ENCODE measurements at regions not wholly inside any gene's neighbourhood (a gene's known extent, or its start where the extent isn't known, plus 50 kb on each side); places are given as distances from the start of the nearest gene placed in this dataset.

DNA sequence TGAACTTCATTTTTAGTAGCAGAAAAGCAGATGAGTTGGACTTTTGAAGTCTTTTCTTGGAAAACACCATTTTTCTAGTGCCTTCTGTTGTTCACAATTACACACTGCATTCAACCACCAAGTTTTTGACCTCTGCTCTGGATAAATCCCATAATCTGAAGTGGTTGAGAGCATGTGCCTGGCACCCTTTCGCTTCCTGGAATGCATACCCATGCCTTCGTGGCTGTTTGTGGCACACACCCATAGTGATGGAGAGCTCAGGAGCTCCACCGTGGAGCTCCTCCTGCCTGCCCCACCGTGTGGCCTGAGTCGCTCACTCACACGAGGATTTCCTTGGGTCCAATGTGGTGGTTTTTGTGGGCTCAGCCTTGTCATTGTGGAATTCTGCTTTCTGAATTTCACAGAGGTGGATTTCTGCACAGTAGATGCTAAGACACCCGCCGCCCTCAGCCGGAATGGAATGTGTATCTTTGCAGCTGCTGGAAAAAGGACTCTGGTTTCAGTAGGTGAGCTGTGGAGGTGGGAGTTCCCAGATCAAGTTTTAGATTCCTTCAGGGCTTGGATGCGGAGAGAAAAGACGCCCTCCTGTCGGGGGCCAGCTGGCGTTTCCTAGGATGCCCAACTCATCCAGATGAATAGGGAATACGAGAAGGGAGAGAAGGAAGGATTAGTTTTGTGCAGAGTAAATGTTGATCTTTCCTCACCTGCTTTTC, 500.4 kb downstream of the IRX1 start:
- TF ChIP-seq GATA2 (IDR thresholded peaks at IDR 0.05; ENCODE audit: low read depth, low read length) (no peak), GATA3 (IDR thresholded peaks at IDR 0.05; ENCODE audit: low read depth, low read length) (no peak)

DNA sequence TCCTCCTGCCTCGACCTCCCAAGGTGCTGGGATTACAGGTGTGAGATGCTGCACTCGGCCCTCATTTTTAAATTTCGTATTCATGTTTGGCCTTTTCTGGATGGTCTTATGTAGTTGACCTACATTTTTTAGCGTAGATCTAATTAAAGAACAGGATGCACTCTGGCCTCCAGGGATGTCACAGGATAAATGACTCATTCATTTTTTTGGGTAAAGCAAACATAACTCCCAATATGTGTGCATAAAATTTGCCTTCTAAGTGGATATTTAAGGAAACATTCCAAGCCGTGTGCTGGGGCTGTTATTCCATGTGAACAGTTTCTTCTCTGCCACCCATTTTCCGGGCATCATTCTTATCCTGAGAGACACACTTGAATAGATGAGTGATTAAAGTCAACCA, 501.6 kb downstream of the IRX1 start:
- TF ChIP-seq GATA2 (IDR thresholded peaks at IDR 0.05; ENCODE audit: low read depth, low read length) (no peak), GATA3 (IDR thresholded peaks at IDR 0.05; ENCODE audit: low read depth, low read length) (no peak)

DNA sequence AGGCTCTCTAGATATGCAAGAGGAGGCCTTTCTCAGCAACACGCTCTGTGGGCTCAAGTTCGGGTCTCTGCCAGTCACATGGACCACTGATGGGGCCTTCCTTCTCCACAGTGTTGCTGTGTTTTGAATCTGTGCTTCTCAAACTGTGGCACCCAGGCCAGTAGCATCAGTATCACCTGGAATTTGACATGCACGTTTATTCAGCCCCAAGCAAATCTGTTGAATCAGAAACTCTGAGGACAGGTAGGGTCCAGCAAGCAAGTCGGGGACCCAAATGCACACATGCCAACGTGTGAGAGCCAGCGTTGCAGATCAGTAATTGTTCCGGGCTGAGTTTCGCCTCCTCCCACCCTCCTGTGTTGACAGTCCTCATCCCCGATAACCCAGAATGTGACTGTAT, 502.6 kb downstream of the IRX1 start:
- TF ChIP-seq GATA3 (IDR thresholded peaks at IDR 0.05; ENCODE audit: low read depth, low read length) (no peak), GATA2 (IDR thresholded peaks at IDR 0.05; ENCODE audit: low read depth, low read length) (no peak)

DNA sequence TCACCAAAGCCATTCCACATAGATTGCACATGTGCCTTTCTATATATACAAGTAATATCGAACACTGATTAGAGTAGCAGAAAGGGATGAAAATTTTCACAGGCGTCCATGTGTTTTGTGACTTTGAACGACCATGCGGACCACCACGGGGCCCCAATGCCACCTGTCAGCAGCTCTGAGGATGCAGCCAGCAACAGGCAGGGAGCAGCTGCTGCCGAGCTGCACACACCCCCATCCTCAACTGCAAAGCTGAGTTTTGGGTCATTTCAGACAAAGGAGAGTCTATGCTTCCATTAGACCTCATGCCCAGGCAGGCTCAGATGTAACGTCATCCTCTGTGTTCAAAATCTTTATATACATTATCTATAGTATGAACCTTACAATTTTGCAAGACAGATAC, 503.8 kb downstream of the IRX1 start:
- TF ChIP-seq GATA2 (IDR thresholded peaks at IDR 0.05; ENCODE audit: low read depth, low read length) (no peak), GATA3 (IDR thresholded peaks at IDR 0.05; ENCODE audit: low read depth, low read length) (no peak)

DNA sequence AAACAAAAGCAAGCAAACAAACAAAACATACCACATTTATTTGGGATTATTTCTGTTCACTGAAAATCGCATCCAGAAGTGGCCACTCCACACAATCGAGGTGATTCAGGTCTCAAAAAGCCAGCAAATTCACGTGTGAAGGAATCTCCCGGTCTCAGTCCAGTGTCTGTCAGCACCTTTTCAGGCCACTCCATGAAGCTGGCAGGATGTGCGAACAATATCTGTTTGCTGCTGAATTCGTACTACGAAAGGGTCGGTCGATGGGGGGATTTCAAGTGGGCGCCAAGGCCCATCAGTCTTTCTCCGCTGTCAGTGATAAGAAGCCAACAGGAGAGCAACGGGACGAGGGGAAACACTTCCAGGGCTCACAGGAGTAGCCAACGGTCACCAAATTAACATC, 505.1 kb downstream of the IRX1 start:
- no peak for TF ChIP-seq GATA3 (IDR thresholded peaks at IDR 0.05; ENCODE audit: low read depth, low read length)
- no peak for TF ChIP-seq GATA2 (IDR thresholded peaks at IDR 0.05; ENCODE audit: low read depth, low read length)

DNA sequence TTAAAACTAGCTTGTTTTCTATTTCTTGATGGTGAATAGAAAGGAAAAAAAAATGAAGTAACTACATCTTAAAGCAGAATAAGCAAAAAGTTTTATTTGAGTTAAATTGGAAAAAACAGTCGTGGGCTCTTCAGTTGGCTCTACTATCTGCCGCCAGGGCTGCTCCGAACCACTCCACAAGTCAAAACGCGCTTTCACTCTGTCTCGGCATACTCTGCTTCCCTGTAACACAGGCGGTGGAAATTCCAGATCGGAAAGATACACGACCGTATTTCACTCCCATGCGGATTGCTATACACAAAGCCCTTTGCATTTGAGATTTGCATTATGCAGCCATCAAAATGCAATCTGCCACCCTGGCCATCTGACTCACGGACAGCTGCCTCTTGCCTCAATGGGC, 505.6 kb downstream of the IRX1 start:
- no peak for TF ChIP-seq GATA2 (IDR thresholded peaks at IDR 0.05; ENCODE audit: low read depth, low read length)
- no peak for TF ChIP-seq GATA3 (IDR thresholded peaks at IDR 0.05; ENCODE audit: low read depth, low read length)

DNA sequence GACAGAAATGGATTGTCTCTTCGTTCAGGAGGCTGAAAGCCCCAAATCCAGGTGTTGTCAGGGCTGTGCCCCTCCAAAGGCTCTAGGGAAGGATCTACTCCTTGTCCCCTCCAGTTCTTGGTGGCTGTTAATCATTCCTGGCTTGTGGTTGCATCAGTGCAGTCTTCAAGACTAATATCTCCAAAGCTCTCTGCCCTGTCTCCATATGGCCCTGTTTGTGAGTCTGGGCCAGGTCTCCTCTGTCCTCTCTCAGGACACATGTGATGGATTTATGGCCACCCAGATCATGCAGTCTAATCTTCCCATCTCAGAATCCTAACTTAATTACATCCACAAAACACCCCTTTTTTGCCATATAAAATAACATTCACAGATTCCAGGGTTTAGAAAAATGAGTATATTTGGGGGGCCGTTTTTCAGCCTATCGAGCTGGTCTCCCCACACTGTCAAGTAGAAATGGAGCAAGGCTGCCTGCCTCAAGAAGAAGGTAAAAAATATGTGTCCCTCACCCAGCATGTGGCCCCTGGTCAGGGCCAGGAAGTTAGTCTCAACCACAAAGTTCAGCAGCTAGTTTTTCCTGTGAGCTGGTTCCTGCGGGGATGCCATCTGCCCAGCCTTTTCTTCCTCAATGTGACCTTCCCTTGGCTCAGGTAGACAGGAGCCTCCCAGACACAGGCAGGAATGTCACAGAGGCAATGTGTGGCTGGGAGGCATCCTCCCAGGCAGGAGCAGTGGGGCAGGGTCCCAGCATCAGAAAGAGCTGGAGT, 509.4 kb downstream of the IRX1 start:
- TF ChIP-seq GATA2 (IDR thresholded peaks at IDR 0.05; ENCODE audit: low read depth, low read length): no peak
- TF ChIP-seq GATA3 (IDR thresholded peaks at IDR 0.05; ENCODE audit: low read depth, low read length): no peak

DNA sequence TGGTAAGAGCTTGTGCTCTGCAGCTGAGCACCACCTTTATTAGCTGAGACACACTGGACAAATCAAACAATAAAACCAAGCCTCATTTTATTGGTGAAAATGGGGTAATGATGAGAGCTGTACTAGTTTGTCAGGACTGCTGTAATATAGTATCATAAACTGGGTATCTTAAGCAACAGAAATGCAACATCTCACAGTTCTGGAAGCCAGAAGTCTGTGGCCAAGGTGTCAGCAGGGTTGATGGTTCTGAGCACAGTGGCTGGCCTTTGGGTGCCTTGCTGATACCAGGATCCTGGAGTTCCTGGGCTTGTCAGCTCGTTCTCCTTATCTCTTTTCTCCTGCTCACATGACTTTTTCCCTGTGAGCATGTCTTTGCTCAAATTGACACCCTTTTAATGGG, 513.1 kb downstream of the IRX1 start:
- TF ChIP-seq GATA2 (IDR thresholded peaks at IDR 0.05; ENCODE audit: low read depth, low read length): no peak
- no peak for TF ChIP-seq GATA3 (IDR thresholded peaks at IDR 0.05; ENCODE audit: low read depth, low read length)

DNA sequence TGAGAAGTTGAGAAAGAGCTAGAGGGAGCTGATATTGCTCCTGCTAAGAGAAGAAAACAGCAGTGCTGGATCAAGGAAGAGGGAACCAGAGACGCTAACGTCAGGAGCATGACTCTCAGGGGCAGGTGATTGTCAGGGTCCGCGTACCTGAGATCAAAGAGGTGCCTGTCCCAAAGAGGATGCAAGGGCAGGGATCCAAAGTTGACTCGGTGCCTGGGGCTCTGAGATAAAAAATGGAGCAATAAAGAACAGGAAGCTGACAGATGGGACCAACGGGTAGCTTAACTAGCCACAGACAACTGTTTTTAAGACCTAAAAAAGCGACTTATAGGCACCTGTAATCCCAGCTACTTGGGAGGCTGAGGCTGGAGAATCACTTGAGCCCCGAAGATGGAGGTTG, 517.8 kb downstream of the IRX1 start:
- no peak for TF ChIP-seq GATA2 (IDR thresholded peaks at IDR 0.05; ENCODE audit: low read depth, low read length)
- no peak for TF ChIP-seq GATA3 (IDR thresholded peaks at IDR 0.05; ENCODE audit: low read depth, low read length)

DNA sequence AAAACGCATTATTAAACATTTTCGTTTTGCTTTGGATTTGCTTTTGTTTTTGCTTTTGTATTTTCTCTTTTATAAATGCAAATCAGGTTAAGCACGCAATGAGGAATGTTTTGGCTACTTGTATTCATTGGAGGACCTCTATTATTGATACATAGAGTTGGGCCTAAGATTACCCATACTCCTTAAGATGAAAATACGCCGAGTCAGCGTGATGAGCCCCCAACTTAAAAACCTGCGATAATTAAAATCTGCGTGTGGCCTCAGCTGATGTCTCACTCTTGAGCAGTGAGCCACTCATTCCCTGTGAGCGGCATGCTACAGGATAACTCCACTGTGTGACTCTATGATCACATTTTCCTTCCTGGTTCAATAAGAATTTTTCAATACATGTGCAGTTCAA, 518.3 kb downstream of the IRX1 start:
- no peak for TF ChIP-seq GATA3 (IDR thresholded peaks at IDR 0.05; ENCODE audit: low read depth, low read length)
- TF ChIP-seq GATA2 (IDR thresholded peaks at IDR 0.05; ENCODE audit: low read depth, low read length): no peak

DNA sequence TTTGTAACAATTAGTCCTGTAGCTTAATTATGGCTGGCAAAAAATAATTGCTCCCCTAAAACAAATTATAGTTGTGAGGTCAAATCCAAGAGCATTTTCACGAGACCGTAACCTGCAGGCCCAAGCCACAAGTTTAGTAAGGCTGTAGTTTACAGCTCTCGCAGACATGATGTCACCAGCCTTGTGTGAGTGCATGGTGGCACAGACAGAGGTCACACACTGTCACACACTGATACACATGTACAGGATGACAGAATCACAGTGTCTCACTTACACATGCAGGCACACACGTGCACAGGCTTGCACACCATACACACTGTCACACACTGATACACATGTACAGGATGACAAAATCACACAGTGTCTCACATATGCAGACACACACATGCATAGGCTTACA, 518.8 kb downstream of the IRX1 start:
- no peak for TF ChIP-seq GATA2 (IDR thresholded peaks at IDR 0.05; ENCODE audit: low read depth, low read length)
- no peak for TF ChIP-seq GATA3 (IDR thresholded peaks at IDR 0.05; ENCODE audit: low read depth, low read length)

DNA sequence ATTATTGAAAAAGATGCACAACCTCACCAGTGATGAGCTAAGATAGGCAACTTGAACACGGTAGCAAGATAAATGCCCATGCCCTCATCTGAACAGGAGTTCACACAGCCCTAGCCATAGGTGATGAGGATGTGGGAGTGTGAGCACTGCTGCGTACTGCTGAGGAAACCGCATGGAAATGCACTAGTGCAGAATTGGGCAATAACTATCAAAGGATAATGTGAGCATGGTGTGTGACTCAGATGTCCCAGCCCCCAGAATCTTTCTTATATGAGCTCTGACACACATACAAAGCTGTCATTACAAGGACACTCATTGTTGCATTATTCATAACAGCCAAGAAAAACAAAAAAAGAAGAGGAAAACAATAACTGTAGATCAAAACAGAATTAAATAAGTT, 521.2 kb downstream of the IRX1 start:
- TF ChIP-seq GATA3 (IDR thresholded peaks at IDR 0.05; ENCODE audit: low read depth, low read length) (no peak), GATA2 (IDR thresholded peaks at IDR 0.05; ENCODE audit: low read depth, low read length) (no peak)

DNA sequence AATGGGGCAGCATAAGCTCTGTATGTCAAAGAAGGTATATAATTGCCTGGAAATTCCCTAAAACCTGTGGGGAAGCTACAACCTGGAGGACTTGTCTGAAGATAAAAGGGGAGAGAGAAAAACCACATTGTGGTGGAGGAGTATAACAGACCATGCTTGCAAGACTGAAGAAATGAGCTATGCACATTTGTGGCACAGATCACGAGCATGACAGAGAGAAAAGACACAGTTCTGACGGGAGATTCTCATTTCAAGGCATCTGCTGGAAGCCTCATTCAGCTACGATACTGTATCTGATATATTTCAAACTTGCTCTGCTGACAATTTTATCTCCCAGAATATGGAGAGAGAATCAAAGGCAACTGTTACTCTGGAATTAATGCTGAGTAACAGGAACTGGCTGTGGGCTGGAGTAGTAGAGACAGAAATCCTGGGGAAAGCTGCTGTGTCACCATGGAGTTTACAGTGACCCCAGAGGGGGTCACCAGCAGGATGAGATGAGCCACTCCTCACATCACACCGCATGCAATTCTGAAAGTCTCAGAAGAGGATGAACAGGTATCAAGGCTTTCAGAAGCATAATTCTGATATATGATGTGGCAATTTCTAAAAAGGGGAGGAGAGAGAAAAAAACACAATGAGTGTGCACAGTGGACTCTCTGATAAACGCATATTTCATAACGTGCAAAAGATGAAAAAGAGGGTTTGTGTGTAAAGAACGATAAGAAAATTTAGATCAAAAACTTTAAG, 528.8 kb downstream of the IRX1 start:
- TF ChIP-seq GATA3 (IDR thresholded peaks at IDR 0.05; ENCODE audit: low read depth, low read length) (no peak), GATA2 (IDR thresholded peaks at IDR 0.05; ENCODE audit: low read depth, low read length) (no peak)

DNA sequence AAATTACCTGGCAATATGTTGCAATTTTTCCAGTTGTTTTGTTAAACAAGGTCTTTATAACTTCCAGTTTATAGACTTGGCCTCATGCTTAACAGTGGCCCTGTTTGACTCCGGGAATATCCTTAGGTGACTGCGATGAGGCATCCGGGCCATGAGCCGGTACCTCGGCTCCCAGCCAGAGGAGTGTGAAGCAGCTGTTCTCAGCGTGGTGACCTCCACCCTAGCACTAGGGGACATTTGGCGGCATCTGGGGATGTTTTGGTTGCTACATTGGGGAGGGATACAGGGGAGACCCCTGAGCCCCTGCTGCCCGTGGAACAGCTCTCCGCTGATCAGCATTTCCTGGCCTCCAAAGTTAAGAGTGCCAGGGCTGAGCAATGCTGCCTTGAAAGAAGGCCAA, 533.4 kb downstream of the IRX1 start:
- TF ChIP-seq GATA2 (IDR thresholded peaks at IDR 0.05; ENCODE audit: low read depth, low read length) (no peak), GATA3 (IDR thresholded peaks at IDR 0.05; ENCODE audit: low read depth, low read length) (no peak)

DNA sequence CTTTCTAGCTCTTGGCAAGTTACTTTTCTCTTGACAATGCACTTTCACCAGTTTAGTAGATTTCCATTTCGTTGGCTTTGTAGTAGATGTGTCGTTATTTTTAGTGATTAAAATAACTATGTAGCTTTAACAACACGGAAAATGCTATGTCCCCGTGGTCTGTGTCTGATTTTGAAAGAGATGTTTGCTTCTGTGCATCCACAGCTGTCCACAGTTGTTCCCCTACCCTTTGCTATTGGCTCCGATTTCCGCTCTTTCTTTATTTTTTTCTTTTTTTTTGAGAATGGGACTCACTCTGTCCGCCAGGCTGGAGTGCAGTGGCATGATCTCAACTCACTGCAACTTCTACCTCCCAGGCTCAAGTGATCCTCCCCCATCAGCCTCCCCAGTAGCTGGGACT, 533.9 kb downstream of the IRX1 start:
- TF ChIP-seq GATA2 (IDR thresholded peaks at IDR 0.05; ENCODE audit: low read depth, low read length) (no peak), GATA3 (IDR thresholded peaks at IDR 0.05; ENCODE audit: low read depth, low read length) (no peak)
